SK-N-SH treated with all-trans-retinoic acid at 6 μM for 48 hours (cell line): ENCODE measurements at regions not wholly inside any gene's neighbourhood (a gene's known extent, or its start where the extent isn't known, plus 50 kb on each side); places are given as distances from the start of the nearest gene placed in this dataset.

Source experiments
- ATAC-seq: fragments of 200-7000 bp; cut with Tn5 transposase; 3 replicates; pipeline ENCODE4 v1.9.1; 2020; ENCODE audit warnings: mild to moderate bottlenecking, moderate library complexity
- ARNTL ChIP-seq: fragments of 450-650 bp; formaldehyde crosslinking; IDR thresholded peaks from 2 replicates; pipeline ENCODE4 v1.5.0; 2020; ENCODE audit warnings: low read depth, mild to moderate bottlenecking, moderate library complexity, borderline replicate concordance
- BACH2 ChIP-seq: fragments of 250-450 bp; sonication (Bioruptor Pico); IDR thresholded peaks from 2 replicates; pipeline ENCODE4 v1.9.0; 2021; ENCODE audit warnings: mild to moderate bottlenecking, borderline replicate concordance
- CSDC2 ChIP-seq: fragments of 250-450 bp; sonication (Bioruptor Pico); IDR thresholded peaks from 2 replicates; pipeline ENCODE4 v1.5.0; 2020; ENCODE audit warnings: mild to moderate bottlenecking, moderate library complexity
- ESRRG ChIP-seq: fragments of 250-450 bp; sonication (Bioruptor Pico); IDR thresholded peaks from 2 replicates; pipeline ENCODE4 v1.6.1; 2021; ENCODE audit warnings: mild to moderate bottlenecking
- GLIS3 ChIP-seq: fragments of 250-450 bp; sonication (Bioruptor Pico); IDR thresholded peaks from 2 replicates; pipeline ENCODE4 v1.5.0; 2020; ENCODE audit warnings: mild to moderate bottlenecking, moderate library complexity
- ISL1 ChIP-seq: fragments of 250-450 bp; sonication (Bioruptor Pico); IDR thresholded peaks from 2 replicates; pipeline ENCODE4 v2.1.2; 2022; ENCODE audit warnings: mild to moderate bottlenecking, moderate library complexity
- OSR1 ChIP-seq: fragments of 250-450 bp; sonication (Bioruptor Pico); IDR thresholded peaks from 2 replicates; pipeline ENCODE4 v1.8.0; 2022; ENCODE audit warnings: moderate library complexity, mild to moderate bottlenecking, inconsistent platforms
- PPARA ChIP-seq: fragments of 250-450 bp; sonication (Bioruptor Pico); IDR thresholded peaks from 2 replicates; pipeline ENCODE4 v1.5.0; 2020; ENCODE audit warnings: mild to moderate bottlenecking, borderline replicate concordance
- RARB ChIP-seq: fragments of 250-450 bp; sonication (Bioruptor Pico); IDR thresholded peaks from 2 replicates; pipeline ENCODE4 v1.8.0; 2021; ENCODE audit warnings: mild to moderate bottlenecking, moderate library complexity
- SNAI2 ChIP-seq: fragments of 250-450 bp; sonication (Bioruptor Pico); IDR thresholded peaks from 2 replicates; pipeline ENCODE4 v1.5.0; 2020; ENCODE audit warnings: mild to moderate bottlenecking, moderate library complexity
- TCF4 ChIP-seq: fragments of 250-450 bp; sonication (Bioruptor Pico); IDR thresholded peaks from 2 replicates; pipeline ENCODE4 v1.8.0; 2021; ENCODE audit warnings: mild to moderate bottlenecking, moderate library complexity, borderline replicate concordance
- TOX ChIP-seq: fragments of 250-450 bp; sonication (Bioruptor Pico); IDR thresholded peaks from 2 replicates; pipeline ENCODE4 v1.8.0; 2021; ENCODE audit warnings: mild to moderate bottlenecking, moderate library complexity, borderline replicate concordance
- ZC3H10 ChIP-seq: fragments of 250-450 bp; sonication (Bioruptor Pico); IDR thresholded peaks from 2 replicates; pipeline ENCODE4 v1.5.1; 2021; ENCODE audit warnings: mild to moderate bottlenecking, moderate library complexity
- ZFP3 ChIP-seq: fragments of 250-450 bp; sonication (Bioruptor Pico); IDR thresholded peaks from 2 replicates; pipeline ENCODE4 v1.5.0; 2020; ENCODE audit warnings: mild to moderate bottlenecking, moderate library complexity
- ZFP30 ChIP-seq: fragments of 450-650 bp; formaldehyde crosslinking; IDR thresholded peaks from 2 replicates; pipeline ENCODE4 v1.5.0; 2022; ENCODE audit warnings: mild to moderate bottlenecking, moderate library complexity
- ZNF565 ChIP-seq: fragments of 450-650 bp; formaldehyde crosslinking; conservative IDR thresholded peaks from 2 replicates; pipeline ENCODE4 v1.5.0; 2020; ENCODE audit warnings: low read depth, mild to moderate bottlenecking, moderate library complexity
- ZNF70 ChIP-seq: fragments of 450-650 bp; formaldehyde crosslinking; IDR thresholded peaks from 2 replicates; pipeline ENCODE4 v1.5.0; 2020; ENCODE audit warnings: mild to moderate bottlenecking, moderate library complexity
- ZNF8 ChIP-seq: fragments of 450-650 bp; formaldehyde crosslinking; IDR thresholded peaks from 2 replicates; pipeline ENCODE4 v1.5.0; 2020; ENCODE audit warnings: mild to moderate bottlenecking, moderate library complexity
- TF ChIP-seq, protein P1 (sequence below): fragments of 250-450 bp; sonication (Bioruptor Pico); IDR thresholded peaks from 2 replicates; pipeline ENCODE4 v1.5.1; 2021; ENCODE audit warnings: mild to moderate bottlenecking, moderate library complexity
- TF ChIP-seq, protein P2 (sequence below): fragments of 250-450 bp; sonication (Bioruptor Pico); IDR thresholded peaks from 2 replicates; pipeline ENCODE4 v1.5.1; 2020; ENCODE audit warnings: low read depth, mild to moderate bottlenecking, moderate library complexity
- TF ChIP-seq, protein P3 (sequence below): fragments of 250-450 bp; sonication (Bioruptor Pico); IDR thresholded peaks from 2 replicates; pipeline ENCODE4 v1.8.0; 2021; ENCODE audit warnings: low read depth, mild to moderate bottlenecking, moderate library complexity, borderline replicate concordance

DNA sequence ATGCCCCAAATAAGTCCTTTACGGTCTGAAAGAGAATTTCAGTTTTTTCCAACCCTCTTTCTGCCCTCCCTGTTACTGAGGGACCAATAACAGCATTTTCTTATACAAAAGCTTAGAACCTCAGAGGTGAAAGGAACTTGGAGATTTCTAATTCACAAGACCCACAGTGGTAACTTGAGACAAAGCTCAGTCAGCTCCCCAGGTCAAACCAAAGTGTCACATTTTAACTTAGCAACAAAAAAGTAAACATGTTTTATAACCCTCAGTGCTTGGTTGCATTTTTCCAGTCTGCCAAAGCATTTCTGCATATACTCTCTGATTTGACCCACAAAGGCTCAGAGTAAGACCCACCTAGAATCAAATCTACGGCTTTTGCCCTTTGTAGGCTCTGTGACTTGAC, 415.2 kb downstream of the VRK1 start:
- TF ChIP-seq SNAI2 (CRISPR knock-in tag) (no peak), ZFP3 (no peak), ZNF8 (CRISPR knock-in tag) (no peak), ZNF70 (CRISPR knock-in tag) (no peak), ZNF565 (no peak), ARNTL (CRISPR knock-in tag) (no peak), CSDC2 (CRISPR knock-in tag) (no peak), ZFP30 (no peak), BACH2 (CRISPR knock-in tag) (no peak), TCF4 (CRISPR knock-in tag) (no peak), RARB (CRISPR knock-in tag) (no peak), TOX (no peak), ISL1 (CRISPR knock-in tag) (no peak), ZC3H10 (no peak)
- TF ChIP-seq, protein P1, sequence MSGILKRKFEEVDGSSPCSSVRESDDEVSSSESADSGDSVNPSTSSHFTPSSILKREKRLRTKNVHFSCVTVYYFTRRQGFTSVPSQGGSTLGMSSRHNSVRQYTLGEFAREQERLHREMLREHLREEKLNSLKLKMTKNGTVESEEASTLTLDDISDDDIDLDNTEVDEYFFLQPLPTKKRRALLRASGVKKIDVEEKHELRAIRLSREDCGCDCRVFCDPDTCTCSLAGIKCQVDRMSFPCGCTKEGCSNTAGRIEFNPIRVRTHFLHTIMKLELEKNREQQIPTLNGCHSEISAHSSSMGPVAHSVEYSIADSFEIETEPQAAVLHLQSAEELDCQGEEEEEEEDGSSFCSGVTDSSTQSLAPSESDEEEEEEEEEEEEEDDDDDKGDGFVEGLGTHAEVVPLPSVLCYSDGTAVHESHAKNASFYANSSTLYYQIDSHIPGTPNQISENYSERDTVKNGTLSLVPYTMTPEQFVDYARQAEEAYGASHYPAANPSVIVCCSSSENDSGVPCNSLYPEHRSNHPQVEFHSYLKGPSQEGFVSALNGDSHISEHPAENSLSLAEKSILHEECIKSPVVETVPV = no peak
- TF ChIP-seq, protein P2, sequence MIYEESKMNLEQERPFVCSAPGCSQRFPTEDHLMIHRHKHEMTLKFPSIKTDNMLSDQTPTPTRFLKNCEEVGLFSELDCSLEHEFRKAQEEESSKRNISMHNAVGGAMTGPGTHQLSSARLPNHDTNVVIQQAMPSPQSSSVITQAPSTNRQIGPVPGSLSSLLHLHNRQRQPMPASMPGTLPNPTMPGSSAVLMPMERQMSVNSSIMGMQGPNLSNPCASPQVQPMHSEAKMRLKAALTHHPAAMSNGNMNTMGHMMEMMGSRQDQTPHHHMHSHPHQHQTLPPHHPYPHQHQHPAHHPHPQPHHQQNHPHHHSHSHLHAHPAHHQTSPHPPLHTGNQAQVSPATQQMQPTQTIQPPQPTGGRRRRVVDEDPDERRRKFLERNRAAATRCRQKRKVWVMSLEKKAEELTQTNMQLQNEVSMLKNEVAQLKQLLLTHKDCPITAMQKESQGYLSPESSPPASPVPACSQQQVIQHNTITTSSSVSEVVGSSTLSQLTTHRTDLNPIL = no peak
- TF ChIP-seq, protein P3, sequence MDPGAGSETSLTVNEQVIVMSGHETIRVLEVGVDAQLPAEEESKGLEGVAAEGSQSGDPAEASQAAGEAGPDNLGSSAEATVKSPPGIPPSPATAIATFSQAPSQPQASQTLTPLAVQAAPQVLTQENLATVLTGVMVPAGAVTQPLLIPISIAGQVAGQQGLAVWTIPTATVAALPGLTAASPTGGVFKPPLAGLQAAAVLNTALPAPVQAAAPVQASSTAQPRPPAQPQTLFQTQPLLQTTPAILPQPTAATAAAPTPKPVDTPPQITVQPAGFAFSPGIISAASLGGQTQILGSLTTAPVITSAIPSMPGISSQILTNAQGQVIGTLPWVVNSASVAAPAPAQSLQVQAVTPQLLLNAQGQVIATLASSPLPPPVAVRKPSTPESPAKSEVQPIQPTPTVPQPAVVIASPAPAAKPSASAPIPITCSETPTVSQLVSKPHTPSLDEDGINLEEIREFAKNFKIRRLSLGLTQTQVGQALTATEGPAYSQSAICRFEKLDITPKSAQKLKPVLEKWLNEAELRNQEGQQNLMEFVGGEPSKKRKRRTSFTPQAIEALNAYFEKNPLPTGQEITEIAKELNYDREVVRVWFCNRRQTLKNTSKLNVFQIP (CRISPR knock-in tag) = no peak
- no peak for ATAC-seq

DNA sequence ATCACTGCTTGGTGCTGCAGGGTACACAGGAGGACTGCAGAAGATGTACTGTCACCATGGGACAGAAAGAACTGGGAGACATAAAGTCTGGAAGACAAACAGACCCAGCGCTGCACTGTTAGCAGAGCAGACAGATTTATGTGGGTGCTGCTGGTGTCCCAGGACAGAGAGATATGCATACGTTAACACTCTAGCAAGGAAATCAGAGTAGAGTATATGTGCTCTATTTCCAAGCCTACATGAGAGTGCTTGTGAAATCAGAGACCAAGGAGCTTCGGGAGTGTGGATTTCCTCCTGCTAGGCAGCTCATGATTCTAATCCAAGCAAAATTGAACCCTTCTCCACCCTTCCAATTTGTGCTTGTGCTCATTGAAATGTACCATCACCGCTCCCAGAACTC, 416.5 kb downstream of the VRK1 start:
- no peak for ATAC-seq
- TF ChIP-seq ZFP30 (no peak), ESRRG (CRISPR knock-in tag) (no peak), GLIS3 (no peak), OSR1 (CRISPR knock-in tag) (no peak), ZNF70 (CRISPR knock-in tag) (no peak), ZFP3 (no peak), ISL1 (CRISPR knock-in tag) (no peak), ZC3H10 (no peak), CSDC2 (CRISPR knock-in tag) (no peak)
- TF ChIP-seq, protein P2 = no peak
- TF ChIP-seq, all 23 proteins: peak for 0

DNA sequence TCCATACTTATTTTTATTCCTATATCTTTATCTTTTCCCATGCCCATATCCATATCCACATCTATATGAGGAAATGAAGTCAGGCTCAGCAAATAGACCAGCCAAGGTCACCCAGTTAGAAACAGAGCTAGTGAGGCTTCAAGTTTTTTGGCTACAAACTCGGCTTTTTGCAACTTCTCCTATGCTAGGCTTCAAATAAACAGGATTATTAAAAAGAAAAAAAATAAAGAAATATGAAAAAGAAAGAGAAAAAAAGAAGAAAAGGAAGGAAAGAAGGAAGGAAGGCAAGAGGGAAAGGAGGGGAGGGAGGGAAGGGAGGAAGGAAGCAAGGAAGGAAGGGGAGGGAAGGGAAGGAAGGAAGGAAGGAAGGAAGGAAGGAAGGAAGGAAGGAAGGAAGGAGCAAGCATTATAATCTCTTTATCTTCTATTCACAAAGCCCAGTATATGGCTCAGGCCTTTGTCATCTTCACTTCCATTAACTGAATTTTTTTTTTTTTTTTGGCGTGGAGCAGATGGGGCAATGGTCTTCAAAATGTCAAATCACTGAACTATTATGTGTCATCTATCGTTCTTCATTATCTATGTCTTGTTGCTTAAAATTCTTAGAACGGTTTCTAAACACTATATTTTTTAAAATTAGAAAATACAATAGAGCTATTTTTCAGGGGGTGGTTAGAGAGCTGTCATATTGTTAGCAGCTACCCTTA, 418.2 kb downstream of the VRK1 start:
- no peak for TF ChIP-seq SNAI2 (CRISPR knock-in tag)
- TF ChIP-seq, protein P3 (CRISPR knock-in tag) = no peak

DNA sequence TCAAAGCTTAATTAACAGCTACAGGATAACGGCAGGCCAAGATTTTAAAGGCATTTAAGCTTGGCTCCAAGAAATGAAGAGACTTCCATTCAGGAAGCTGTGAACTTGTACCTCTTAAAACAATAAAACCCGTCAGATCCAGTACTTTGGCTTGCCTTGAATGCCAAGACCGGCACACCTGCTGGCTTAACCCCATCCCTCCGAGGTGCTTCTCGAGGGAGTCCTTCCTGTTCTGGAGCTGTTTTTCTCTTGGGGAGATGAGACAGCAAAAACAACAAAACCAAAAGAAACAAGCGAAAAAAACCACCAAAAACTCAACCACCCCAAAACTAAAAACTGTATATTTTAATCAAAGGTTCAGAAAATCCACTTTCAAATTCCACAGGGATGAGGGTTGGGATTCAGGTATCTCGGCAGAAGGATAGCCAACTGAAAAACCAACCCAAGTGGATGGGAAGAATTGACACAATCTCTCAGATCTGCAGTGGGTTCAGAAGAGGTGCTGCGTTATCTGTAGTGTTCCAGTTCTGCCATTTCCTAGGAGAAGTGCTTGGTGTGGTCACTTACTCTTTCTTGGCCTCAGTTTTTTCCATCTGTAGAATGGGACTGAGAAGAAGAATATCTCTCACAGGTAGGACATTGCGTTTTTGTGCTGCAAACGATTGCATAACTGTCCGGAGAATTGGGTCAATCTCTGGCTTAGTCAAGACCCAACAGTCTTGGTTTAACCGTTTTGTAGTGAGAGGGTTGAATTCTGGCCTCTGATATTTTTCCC, 420.1 kb downstream of the VRK1 start:
- ATAC-seq = no peak
- TF ChIP-seq ZFP30 (no peak), PPARA (no peak), BACH2 (CRISPR knock-in tag) (no peak), ESRRG (CRISPR knock-in tag) (no peak), TCF4 (CRISPR knock-in tag) (no peak)

More for the DNA sequence above, 418.2 kb downstream of the VRK1 start:
- no peak for ATAC-seq
